GM18517 (cell line): ENCODE measurements at regions not wholly inside any gene's neighbourhood (a gene's known extent, or its start where the extent isn't known, plus 50 kb on each side); places are given as distances from the start of the nearest gene placed in this dataset.

Experiments
- ATAC-seq: cut with Tn5 transposase; IDR thresholded peaks from one replicate; pipeline ENCODE4 v1.9.1; 2021; ENCODE audit warnings: mild to moderate bottlenecking, moderate library complexity; ENCODE audit not compliant: unreplicated experiment

DNA sequence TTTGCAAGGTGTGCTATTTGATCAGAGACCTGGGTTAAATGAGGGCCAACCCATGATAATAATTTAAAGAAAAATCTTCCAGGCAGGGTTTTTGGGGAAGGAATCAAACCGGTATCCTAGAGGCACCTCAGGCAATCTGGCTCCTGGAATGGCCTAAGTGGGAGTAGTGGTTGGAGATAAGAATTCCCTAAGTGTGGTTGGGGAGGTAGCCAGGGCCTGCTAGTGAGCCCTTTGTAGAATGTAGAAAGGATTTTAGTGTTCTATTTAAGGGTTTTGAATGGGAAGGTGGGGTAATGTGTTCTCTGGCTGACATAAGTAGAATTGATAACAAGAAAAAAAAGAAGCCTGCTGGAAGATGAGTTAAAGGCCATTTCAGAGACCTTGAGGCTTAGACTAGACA lies 422.2 kb downstream of the XIRP2 start:
- no peak for ATAC-seq
